ENCODE measurements at regions not wholly inside any gene's neighbourhood (a gene's known extent, or its start where the extent isn't known, plus 50 kb on each side); places are given as distances from the start of the nearest gene placed in this dataset.

GRCh38 chr2:60386436-60386835 lies 167.0 kb downstream of the BCL11A start:
- H3K36me3 ChIP-seq = no peaks in the 10 kb centered on the region
- TF ChIP-seq, protein P1, sequence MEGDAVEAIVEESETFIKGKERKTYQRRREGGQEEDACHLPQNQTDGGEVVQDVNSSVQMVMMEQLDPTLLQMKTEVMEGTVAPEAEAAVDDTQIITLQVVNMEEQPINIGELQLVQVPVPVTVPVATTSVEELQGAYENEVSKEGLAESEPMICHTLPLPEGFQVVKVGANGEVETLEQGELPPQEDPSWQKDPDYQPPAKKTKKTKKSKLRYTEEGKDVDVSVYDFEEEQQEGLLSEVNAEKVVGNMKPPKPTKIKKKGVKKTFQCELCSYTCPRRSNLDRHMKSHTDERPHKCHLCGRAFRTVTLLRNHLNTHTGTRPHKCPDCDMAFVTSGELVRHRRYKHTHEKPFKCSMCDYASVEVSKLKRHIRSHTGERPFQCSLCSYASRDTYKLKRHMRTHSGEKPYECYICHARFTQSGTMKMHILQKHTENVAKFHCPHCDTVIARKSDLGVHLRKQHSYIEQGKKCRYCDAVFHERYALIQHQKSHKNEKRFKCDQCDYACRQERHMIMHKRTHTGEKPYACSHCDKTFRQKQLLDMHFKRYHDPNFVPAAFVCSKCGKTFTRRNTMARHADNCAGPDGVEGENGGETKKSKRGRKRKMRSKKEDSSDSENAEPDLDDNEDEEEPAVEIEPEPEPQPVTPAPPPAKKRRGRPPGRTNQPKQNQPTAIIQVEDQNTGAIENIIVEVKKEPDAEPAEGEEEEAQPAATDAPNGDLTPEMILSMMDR (IDR thresholded peaks at IDR 0.05) = no peak
- no peak for TF ChIP-seq EP300 (IDR thresholded peaks at IDR 0.05)
- no peak for TF ChIP-seq POLR2A (IDR thresholded peaks at IDR 0.05)
- intact Hi-C loops (cut with DNase I) = no loop called here
- no peak overlapping the region for H3K27ac ChIP-seq
- WGBS, 3 donors = 17 to 37% (median 20%) methylated on average over 2 of the region's 2 CpGs
- H3K4me3 ChIP-seq = no peak overlapping the region
- no peaks in the 10 kb centered on the region for H3K9me3 ChIP-seq
- no peak for DNase-seq
- H3K27me3 ChIP-seq = no peaks in the 10 kb centered on the region
- H3K4me1 ChIP-seq (ENCODE audit: insufficient read depth) = no peaks in the 10 kb centered on the region

DNA sequence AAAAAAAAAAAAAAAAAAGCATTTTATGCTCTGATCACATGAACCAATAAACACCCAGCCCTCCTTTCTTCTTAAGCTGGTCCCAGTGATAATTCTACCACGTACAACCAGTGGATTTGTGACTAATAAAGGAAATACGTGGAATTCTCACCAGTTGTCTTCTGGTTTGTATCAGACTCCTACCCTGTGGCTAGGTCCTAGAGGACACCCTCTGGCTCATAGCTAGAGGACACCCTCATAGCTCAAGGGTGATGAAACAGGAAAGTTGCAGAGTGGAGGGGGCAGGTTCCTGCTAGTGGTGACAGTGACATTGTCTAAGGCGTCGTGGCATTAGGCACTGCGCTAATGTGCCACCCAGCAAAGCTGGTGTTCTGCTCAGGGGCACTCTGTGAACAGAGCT lies 167.8 kb downstream of the BCL11A start:
- H3K4me1 ChIP-seq (ENCODE audit: insufficient read depth) = no peaks in the 10 kb centered on the region
- no peak overlapping the region for H3K27ac ChIP-seq
- TF ChIP-seq EP300 (IDR thresholded peaks at IDR 0.05) = no peak
- no peak for TF ChIP-seq POLR2A (IDR thresholded peaks at IDR 0.05)
- TF ChIP-seq, protein P1 (IDR thresholded peaks at IDR 0.05) = no peak
- intact Hi-C loops (cut with DNase I) = no loop called here
- no peak overlapping the region for H3K4me3 ChIP-seq
- H3K9me3 ChIP-seq = no peaks in the 10 kb centered on the region
- H3K27me3 ChIP-seq = no peaks in the 10 kb centered on the region
- no peaks in the 10 kb centered on the region for H3K36me3 ChIP-seq
- WGBS, 3 donors = 67 to 80% (median 77%) methylated on average over 5 of the region's 5 CpGs
- DNase-seq = no peak

DNA sequence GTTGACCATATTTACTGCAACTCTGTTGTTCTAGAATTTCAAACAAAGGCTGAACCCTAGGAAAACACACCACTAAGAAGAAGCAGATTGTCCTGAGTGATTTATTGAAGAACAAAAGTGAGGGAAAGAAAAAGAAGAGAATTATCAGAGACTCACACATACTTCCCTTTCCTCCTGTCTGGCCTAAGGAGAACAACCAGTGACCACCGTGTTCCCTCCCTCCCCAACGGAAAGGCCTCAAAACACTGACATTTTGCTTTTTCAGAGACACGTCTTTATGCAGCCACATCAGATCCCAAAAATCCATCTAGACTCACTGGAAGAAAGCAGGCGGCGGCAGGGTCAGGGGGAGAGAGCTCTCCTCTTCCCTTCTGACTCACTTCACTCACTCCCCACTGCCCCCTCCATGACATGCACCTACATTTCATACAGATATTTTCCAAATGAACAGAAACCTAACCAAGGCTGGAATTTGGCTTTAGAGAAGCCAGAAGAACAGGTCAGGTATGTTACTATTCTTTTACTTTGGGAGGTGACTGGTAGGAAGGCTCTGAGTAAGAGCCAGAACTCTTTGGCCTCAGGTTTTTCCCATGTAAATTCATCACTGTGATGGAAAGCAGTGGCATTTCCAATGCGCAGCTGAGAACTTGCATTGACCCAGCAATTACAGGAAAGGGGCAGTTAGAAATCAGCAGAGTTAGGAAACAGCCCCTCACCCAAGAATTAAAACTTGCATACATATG lies 169.9 kb downstream of the BCL11A start:
- H3K27ac ChIP-seq = no peak overlapping the region
- intact Hi-C loops (cut with DNase I) = no loop called here
- DNase-seq = no peak
- H3K4me1 ChIP-seq (ENCODE audit: insufficient read depth) = no peaks in the 10 kb centered on the region
- no peak for TF ChIP-seq POLR2A (IDR thresholded peaks at IDR 0.05)
- TF ChIP-seq EP300 (IDR thresholded peaks at IDR 0.05) = no peak
- TF ChIP-seq, protein P1 (IDR thresholded peaks at IDR 0.05) = no peak
- 70 to 77% (median 70%) methylated on average over 6 of the region's 6 CpGs for WGBS, 3 donors
- H3K9me3 ChIP-seq = no peaks in the 10 kb centered on the region
- no peaks in the 10 kb centered on the region for H3K27me3 ChIP-seq
- H3K36me3 ChIP-seq = no peaks in the 10 kb centered on the region
- H3K4me3 ChIP-seq = no peak overlapping the region

GRCh38 chr2:60380411-60380810 lies 173.0 kb downstream of the BCL11A start:
- no peak for DNase-seq
- Histone ChIP-seq H3K4me1 (ENCODE audit: insufficient read depth) (no peaks in the 10 kb centered on the region), H3K9me3 (no peaks in the 10 kb centered on the region), H3K36me3 (no peaks in the 10 kb centered on the region), H3K4me3 (no peak overlapping the region), H3K27me3 (no peaks in the 10 kb centered on the region), H3K27ac (no peak overlapping the region)
- intact Hi-C loops (cut with DNase I) = no loop called here
- 95 to 98% (median 96%) methylated on average over 2 of the region's 2 CpGs for WGBS, 3 donors
- TF ChIP-seq, protein P1 (IDR thresholded peaks at IDR 0.05) = no peak
- TF ChIP-seq EP300 (IDR thresholded peaks at IDR 0.05) (no peak), POLR2A (IDR thresholded peaks at IDR 0.05) (no peak)
